Coronary artery (tissue), 2 donors: ENCODE measurements at regions not wholly inside any gene's neighbourhood (a gene's known extent, or its start where the extent isn't known, plus 50 kb on each side); places are given as distances from the start of the nearest gene placed in this dataset.

ENCODE experiments used
- DNase-seq: peaks from one replicate; pipeline ENCODE4 v3.0.0-alpha.2; 2017; ENCODE audit warnings: low spot score
- H3K27ac ChIP-seq, 2 donors: fragments of 200-600 bp; sonication (generic); one replicate each; pipeline ENCODE4 v1.5.1; 2016 to 2019
- H3K4me3 ChIP-seq: fragments of 200-600 bp; sonication (generic); 2 replicates; pipeline ENCODE4 v1.5.1; 2016; ENCODE audit warnings: mild to moderate bottlenecking, moderate library complexity
- TF ChIP-seq, protein P1 (sequence below): fragments of 200-600 bp; sonication (generic); IDR thresholded peaks from one replicate; pipeline ENCODE4 v1.5.1; 2019; ENCODE audit warnings: antibody characterized with exemption

GRCh38 chr13:64531400-64531799, 2698.7 kb downstream of the PCDH9 start:
- Histone ChIP-seq H3K27ac (no peak overlapping the region), H3K4me3 (no peak overlapping the region)
- TF ChIP-seq, protein P1, sequence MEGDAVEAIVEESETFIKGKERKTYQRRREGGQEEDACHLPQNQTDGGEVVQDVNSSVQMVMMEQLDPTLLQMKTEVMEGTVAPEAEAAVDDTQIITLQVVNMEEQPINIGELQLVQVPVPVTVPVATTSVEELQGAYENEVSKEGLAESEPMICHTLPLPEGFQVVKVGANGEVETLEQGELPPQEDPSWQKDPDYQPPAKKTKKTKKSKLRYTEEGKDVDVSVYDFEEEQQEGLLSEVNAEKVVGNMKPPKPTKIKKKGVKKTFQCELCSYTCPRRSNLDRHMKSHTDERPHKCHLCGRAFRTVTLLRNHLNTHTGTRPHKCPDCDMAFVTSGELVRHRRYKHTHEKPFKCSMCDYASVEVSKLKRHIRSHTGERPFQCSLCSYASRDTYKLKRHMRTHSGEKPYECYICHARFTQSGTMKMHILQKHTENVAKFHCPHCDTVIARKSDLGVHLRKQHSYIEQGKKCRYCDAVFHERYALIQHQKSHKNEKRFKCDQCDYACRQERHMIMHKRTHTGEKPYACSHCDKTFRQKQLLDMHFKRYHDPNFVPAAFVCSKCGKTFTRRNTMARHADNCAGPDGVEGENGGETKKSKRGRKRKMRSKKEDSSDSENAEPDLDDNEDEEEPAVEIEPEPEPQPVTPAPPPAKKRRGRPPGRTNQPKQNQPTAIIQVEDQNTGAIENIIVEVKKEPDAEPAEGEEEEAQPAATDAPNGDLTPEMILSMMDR = no peak
- no peak for DNase-seq

GRCh38 chr13:64529874-64530485, 2700.2 kb downstream of the PCDH9 start:
- no peak overlapping the region for H3K4me3 ChIP-seq
- TF ChIP-seq, protein P1 = no peak
- DNase-seq = no peak
- no peak overlapping the region for H3K27ac ChIP-seq

DNA sequence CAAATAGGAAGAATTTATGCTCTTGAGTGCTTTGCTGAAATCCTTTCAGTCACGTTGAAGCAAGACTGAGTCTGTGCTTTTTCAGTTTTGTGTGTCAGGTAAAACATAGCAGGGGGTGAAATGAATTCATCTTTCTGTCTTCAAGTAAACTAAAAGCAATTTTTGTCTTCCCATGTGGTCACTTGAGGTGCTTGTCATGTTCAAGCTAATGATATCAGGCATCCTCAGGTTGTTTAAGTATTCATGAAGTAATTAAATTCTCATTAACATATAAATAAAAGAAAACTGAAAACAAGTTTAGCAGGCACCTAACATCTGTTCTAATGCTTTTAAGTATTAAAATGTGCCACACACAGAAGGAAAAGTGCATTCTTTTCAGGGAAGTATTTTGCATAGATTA, 2701.3 kb downstream of the PCDH9 start:
- no peak overlapping the region for H3K4me3 ChIP-seq
- TF ChIP-seq, protein P1 = no peak
- no peak overlapping the region for H3K27ac ChIP-seq
- DNase-seq = no peak

DNA sequence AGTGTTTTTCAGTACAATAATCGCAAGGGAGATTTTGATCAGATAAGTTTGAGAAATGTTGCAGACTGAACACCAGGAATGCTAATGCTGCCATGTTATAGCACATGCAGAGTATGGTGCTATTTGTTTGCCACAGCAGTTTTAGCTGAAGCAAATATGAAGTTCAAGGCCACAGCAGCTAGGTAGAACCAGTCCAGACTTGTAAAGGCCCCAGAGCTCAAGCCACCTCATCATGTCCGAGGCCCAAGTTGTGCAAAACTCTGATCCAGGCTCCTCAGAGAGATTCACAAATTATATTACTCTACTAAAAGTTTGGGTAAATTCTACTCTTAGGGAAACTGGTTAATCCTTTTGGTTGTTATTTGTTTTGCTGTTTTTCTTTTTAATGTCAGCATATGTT, 2702.6 kb downstream of the PCDH9 start:
- H3K27ac ChIP-seq = no peak overlapping the region
- TF ChIP-seq, protein P1 = no peak
- H3K4me3 ChIP-seq = no peak overlapping the region
- DNase-seq = no peak

GRCh38 chr13:64525687-64526086, 2704.4 kb downstream of the PCDH9 start:
- Histone ChIP-seq H3K4me3 (no peak overlapping the region), H3K27ac (no peak overlapping the region)
- no peak for DNase-seq
- TF ChIP-seq, protein P1 = no peak

GRCh38 chr13:64510747-64511146, 2719.4 kb downstream of the PCDH9 start:
- DNase-seq = no peak
- Histone ChIP-seq H3K27ac (peak overlapping the region in 1 of 2 donors; percentile 30), H3K4me3 (no peak overlapping the region)
- TF ChIP-seq, protein P1 = no peak

DNA sequence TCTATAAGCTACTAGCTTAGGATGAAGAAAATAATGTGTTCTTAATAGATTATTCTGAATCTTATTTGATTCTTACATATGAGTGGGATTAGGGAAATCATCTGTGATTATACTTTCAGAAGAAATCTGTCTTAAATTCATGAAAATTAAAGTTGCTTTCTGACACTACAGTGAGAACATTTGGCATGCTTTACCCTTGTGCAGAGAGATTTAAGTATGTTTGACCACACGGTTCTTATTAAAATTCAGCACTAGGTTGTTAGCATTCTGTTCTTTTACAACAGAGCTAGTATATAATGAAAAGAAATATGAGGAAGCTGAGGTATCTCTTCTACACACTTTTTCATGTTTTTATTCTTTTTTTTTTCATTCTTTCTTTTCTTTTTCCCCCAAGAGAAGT, 2723.9 kb downstream of the PCDH9 start:
- no peak for DNase-seq
- Histone ChIP-seq H3K27ac (no peak overlapping the region), H3K4me3 (no peak overlapping the region)
- TF ChIP-seq, protein P1 = no peak
